GM19025 (cell line): ENCODE measurements at regions not wholly inside any gene's neighbourhood (a gene's known extent, or its start where the extent isn't known, plus 50 kb on each side); places are given as distances from the start of the nearest gene placed in this dataset.

Experiments
- ATAC-seq: cut with Tn5 transposase; IDR thresholded peaks from one replicate; pipeline ENCODE4 v1.9.1; 2021; ENCODE audit warnings: mild to moderate bottlenecking, low read depth, moderate library complexity; ENCODE audit not compliant: unreplicated experiment

DNA sequence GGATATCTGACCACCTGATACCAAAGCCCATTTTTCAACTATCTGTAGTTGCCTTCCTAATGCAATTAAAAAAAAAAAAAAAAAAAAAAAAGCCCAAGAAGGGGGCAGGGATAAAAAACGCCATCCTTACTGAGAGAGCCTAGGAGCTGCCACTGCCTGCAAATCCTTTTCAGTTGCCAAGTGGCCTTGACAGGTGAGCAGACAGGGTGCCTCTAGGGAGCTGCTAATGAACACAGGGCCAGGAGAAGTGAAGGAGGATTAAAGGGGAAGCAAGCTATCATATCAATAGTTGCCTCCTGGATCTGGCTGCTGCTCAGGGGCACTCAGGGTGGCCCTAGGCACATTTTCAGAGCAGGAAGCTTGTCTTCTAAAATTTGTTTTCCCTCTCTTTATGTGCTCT lies 547.4 kb downstream of the TLE1 start:
- ATAC-seq, result no peak

DNA sequence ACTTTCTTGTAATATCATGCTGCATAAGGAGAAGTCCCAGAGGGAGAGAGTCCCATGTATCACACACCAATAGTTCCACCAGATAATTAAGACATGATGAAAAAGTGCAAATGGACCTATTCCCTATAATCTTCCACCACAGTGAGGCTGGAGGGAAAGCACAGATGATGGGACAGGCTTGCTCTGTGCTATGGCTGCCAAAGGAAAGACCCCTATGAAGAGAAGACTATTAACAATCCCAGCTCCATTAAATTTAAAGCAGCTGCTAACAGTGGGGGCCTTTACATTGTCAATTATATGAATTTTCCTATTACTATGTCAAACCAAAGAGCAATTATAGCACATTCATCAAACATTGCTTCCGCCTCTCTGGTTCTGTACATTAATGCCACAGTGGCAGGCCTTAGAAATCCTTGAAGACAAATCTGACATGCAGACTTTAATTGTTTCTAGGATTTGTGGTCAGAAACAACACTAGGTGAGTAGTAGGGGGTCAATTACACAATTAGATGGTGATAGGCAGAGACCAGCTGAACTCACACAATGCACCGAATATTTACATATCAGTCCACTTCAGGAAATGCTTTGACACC lies 551.3 kb downstream of the TLE1 start:
- no peak for ATAC-seq

DNA sequence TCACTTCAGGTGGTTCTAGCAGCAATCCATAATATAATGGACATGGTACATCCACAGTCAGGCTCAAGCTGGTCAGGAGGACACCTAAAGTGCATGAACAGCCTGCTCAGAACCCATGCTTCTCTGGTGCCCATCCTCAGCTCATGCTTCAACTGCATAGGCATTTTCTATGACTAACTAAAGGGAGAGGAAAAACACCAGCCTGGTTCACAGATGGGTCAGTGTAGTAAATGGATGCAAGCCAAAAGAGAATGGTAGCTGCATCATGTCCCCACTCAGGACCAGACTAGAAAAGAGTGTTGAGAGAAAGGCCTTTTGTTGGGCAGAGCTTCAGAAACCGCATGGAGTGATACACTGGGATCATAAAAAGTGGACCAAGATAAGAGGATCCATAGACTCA lies 556.6 kb downstream of the TLE1 start:
- ATAC-seq, result no peak

DNA sequence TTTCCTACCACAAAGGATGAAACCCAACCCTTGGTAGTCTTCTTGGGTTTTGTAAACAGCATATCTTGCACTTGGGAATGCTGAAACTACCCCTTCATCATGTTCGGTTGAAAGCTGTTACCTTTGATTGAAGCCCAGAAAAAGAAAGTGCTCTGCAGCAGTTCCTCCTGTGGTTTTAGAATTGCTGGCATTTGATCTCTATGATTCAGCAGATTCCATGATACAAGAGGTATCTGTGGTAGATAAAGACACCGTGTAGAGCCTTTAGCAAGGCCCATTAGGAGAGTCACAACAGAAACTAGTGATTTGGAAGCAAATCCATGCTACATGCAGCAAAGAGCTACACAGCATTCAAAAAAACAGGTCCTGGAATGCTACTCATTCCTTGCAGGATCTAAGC lies 557.0 kb downstream of the TLE1 start:
- no peak for ATAC-seq

DNA sequence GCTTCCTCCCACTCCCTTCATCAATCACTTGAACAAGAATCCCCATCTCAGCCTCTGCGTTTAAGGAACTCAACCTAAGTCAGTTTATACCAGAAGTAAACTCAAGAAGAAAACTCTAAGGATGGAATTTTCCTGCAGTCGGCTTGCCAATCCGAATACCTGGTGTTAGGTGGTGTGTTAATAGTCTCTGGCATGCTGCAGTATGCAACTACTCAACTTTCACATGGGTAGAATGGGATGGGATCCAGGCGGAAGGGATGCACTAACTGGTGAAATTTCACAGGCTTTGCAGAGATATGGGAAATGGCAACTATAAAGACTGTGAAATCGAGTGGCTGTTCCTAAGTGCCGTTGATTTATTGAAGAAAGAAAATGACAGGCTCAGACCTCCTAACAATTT lies 560.6 kb downstream of the TLE1 start:
- ATAC-seq, result no peak

DNA sequence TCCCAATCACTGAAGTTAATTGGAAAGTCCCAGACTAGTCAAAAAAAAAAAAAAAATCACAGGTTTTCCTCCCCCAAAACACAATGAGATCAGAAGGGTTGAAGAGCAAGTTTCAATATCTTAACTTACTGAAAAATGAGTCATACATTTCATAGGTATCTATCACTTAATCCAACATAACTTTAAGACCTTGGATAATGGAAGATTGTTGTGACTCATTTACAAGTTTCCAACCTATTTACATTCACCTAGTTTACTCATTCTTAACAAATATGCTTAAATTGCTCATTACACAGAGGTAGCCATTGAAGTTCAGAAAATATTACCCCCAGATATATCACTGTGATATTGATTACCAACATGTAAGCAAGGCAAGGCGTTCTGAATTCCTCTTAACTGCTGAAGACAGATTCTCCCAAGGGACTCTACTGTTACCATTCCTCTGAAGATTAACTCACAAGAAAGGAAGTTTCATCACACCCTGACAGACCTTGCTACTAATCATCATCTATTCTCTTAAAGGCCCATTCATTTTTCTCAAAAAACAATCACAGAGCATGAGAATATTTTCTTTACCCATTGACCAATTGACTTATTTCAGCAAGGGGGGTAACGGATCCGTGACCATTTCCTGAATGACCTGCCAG lies 563.8 kb downstream of the TLE1 start:
- no peak for ATAC-seq

DNA sequence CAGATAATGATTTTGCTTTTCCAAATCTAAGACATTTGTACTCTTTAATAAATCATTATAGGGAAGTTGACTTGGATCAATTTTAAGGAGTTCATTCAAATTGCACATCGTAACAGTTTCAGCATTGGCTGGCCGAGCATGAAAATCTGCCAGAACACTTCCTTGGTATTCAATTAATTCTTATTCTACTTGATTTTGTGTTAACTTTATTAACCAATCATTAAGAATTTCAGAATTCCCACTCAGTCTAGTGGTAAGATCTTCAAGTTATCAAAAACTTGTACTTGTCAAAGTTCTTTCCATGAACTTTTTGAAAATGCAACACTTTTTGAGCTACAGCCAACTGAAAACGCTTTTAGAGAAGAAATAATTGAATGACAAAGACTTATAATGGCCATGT lies 565.8 kb downstream of the TLE1 start:
- no peak for ATAC-seq

DNA sequence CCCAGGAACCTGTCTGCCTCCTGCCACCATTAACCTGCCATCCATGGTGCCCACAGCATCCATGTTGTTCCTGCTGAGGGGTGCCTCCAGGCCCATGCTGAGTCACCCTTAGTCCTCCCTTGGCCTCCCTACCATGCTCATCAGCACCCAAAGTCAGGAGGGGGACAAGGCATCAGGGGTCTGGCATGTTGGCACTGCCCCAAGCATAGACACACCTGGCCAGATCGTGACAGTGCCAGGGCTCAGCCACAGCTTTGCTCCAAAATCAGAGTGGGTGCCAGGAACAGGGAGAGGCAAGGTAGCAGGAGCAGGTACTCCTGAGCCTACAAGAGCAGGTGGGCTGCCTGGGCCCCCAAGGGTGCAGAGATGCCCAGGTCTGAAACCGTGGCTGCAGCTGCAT lies 566.6 kb downstream of the TLE1 start:
- no peak for ATAC-seq

DNA sequence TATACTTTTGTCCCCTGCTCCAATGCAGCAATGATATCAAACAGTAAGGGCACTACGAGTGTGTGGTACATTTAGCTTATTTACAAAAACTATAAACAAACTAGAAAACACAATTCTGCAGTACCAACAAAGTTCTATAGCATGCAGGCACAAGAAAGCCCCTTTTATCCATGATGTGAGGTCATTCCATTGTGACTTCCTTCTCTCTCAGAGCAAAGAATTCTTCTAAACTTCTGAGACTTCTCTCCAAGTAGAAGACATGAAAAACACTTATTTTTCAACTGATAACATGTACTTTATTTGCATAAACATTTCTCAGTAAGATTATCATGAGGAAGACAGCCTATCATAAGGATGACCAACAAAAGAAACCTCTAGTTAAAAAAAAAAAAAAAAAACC lies 569.8 kb downstream of the TLE1 start:
- ATAC-seq, result no peak

DNA sequence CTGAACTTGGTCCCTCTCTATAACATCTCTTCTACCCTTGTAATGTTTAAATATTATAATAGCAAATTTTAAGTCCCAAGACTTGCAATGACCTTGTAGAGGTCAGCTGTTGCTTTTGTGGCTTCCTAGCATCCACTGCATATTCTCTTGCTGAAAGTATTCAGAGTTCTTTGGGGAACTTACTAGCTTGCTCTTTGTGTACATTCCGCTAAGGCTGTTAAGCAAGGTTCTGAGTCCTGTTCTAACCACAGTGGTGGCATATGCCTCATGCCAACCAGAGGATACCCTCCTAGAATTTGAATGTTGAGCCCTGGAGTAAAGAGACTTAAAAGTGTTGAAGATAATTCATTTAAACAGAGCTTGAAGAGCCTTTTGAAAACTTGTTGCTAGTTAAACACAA lies 570.9 kb downstream of the TLE1 start:
- ATAC-seq, result no peak

DNA sequence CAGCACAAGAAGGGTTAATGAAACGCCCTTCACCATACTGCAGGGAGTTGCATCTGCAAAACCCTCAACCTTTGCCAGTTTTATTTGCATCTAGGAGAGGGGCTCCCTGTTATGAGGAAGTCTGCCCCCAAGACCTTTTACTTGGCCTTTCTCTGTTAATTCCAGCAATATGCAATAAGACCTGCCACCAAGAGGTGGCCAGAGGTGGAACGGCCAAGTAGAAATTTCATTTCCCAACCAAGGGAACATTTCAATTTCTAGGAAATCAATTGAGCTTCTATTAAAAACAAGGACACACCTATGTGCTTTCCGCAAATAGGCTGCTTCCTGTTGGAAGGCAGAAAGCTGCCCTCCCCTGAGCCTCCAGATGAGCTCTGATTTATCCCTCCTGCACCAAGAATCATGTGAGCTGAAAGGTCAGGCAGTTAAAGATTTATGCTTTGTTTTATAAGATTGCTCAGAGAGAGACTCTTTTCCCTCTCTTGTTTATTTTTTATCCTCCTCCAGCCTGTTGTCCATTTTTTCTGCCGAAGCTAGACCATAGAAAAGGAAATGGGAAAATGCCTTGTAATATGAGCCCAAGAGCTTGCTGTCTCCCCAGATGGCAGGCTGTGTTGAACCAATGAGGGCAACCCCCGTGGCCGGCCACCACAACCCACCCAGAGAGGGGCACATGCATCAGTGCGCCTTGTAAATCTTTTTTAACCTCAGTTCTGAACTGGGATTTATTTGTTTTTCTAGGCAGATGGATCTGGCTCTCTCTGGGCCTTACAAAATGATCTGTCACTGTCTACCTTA lies 572.8 kb downstream of the TLE1 start:
- no peak for ATAC-seq

DNA sequence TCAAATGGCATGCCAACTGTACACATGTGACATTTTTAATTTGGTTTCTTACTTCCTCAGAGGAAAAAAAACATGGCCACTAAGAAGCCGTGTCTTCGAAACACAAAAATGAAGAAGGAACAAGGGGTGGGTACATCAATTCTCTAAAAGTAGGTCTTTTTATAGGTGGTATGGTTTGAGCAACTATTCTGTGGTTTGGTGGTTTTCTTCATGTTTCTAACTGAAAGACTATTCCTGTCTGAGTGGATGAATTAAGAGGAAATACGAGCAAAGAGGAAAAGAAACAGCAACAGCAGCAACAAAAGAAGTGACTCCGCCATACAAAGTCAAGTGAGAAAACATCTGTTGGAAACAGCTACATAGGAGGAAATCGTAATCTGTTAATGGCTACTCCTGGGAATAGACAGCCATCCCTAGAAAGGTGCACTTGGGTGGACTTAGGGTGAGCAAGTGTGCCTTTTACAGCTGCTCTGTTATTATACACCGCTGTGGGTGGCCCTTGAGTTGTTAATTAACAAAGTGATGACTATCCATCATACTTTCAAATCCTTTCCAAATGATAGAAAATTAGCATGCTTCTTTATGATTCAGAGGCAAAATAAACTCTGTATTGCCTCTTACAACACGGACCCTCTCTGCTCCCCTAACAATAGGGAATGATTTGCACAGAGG lies 575.8 kb downstream of the TLE1 start:
- no peak for ATAC-seq

DNA sequence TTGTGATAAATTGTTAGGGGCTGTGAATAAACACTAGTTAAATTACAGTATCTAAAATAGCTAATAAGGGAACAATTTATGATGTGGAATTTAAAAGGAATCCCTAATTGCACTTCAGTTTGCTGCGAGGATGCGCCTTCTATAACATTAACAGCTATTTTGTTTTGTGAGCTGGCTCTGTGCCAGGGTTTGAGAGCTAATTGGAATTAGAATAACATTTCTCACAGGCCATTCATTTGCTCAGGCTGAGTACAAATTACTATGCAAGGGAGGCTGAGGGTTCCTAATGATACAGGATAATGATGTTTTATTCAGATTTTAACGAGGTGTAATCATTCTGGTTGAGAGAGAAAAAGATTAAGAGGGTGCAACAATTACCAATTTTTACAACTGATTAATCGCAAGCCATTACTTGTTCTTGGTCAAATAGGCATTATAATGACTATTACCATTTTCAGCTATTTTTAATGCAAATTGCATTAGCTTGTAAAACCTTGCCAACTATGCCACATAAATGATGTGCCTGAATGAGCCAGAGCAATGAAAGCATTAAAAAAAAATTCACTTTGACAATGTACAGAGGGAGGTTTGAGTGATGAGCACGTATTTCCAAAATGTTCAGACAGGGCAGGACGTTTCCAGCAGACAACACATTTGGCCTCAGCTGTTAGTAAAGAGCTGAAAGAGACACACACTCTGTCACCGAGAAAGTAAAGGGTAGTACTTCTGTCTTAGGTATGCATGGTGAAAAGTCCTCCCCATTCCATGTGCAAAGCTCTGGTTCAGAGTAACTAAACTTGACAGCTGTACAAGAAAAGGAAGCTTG lies 576.5 kb downstream of the TLE1 start:
- no peak for ATAC-seq

DNA sequence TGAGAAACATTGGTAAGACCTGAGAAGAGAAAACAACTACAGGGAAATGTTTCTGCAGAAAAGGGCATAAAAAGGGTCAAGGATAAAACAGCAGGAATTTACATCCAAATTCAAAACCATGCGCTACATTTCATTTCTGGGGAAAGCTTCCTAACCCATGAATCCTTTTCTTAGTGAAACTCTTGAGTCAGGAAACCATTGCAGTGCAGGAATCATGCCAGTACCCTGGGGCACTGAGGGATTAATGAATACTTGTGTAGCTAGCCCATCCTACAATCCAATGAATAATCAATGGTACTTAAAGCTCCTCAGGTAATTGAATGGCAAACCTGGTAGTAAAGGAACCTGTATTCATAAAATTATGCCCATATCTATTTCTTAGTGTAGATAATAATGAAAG lies 580.5 kb downstream of the TLE1 start:
- no peak for ATAC-seq

DNA sequence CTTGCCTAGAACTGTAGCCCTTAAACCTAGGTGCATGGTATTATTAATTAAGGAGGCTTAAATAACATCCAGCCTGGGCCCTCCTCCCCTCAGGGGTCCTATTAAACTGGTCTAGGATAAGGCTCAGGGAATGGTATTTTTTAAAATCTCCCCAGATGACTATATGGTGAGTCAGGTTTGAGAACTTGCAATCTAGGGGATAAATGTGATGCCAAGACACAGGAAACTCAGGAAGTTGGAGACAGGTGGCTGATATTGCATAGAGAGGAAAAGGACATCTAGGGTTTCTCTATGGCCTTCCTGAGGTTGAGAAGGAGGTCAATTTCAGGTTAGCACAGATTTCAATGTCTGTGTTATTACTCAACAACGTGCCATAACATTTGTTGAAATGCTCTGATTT lies 581.0 kb downstream of the TLE1 start:
- ATAC-seq, result no peak

DNA sequence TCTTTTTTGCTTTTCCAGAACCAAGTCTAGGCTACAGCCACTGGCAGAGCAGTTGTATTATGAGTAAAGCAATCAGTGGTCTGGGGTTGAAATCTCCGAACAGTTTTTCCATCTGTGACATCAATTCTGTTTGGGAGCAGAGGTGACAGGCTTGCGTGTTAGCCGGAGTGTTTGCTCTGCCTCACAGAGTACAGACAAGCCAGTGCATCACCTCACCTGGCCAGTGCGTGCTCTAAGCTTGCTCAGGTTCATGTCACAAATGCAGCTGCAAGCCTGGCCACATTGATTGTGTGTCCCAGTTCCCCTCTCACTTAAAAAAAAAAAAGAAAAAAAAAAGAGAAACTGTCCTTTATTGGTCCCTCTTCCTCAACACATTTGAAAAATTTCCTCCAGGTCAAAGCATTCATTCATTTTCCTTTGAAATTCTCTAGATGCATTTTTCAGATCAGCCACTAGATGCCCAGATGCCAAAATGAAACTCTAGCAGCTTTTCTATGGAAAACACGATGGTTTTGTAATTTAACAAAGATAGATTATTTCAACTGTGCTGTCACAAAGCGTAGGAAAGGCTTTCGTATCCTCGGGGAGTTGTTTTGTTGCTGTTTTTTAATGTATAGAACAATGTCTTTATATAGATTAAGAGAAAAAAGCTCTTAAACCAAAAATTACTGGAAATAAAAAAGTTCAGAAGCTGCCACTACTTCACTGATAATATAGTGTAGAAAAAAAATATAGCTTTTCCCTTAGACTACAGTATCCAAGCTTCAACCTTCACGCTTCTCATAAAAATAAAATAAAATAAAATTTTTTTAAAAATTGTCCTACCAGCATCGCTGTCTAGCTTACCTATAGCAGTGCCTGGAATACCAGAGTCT lies 585.5 kb downstream of the TLE1 start:
- no peak for ATAC-seq

DNA sequence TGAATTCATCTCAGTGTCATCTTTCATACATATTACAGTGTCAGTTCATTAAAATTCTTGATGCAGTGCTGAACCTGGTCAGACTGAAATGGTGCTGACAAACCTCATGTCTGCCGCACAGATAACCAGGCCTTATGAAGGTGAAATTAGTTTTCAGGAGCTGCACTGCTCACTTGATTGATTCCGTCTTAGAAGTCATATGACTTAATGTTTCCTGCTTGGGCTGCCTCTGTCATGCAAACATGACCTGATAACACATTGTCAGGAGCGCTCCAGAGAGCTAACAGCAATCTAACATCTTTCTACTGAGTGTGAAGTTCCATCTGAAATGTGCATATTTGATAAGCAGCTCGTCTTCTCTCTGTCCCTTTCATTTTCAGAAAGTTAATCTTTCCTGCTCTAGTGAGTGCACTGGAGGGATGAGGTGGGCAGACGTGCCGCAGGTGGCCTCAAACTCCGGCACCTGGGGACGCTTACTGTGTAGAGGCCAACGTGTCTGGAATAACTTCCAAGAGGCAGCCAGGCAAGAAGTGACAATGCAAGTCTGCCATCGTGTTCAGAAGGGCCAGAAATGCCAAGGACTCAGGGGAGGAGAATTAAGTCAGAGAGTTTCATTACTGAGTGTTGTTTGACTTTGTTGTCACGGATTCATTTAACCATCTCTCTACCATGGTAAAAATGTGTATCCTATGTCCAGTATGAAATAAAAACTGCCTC lies 592.1 kb downstream of the TLE1 start:
- no peak for ATAC-seq

DNA sequence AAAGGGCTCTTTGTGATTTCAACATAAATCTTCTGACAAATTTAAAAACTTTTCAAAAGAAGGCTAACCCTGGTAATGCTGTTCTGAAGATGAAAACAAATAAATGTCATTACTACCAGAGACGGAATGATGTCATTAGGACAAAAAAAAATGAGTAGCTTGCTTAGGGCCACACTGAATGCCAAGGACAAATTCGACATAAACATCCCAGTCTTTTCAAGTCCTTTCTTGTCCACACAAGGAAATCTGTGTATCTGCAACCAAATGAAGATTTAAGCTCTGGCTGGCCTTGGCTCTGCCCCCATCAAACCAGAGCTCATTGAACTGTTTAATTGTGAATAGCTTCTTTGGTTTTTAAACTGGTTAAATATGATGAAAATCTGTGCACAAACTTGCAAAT lies 592.7 kb downstream of the TLE1 start:
- ATAC-seq, result no peak

DNA sequence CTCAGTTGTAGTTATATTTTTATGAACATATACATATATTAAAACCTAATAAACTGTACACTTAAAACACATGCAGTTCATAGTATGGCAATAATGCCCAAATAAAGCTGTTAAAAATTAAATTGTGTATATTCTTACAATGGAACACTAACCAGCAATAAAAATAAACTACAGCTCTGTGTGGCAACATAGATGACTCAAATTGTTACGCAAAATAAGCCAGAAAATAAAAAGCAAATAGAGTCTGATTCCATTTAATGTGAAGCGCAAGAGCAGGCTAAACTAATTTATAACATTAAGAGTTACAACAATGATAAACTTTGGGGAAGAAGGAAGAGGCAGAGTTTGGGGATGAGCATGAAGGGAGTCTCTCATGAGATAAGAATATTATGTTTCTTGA lies 597.3 kb downstream of the TLE1 start:
- no peak for ATAC-seq
